ENCODE measurements at regions not wholly inside any gene's neighbourhood (a gene's known extent, or its start where the extent isn't known, plus 50 kb on each side); places are given as distances from the start of the nearest gene placed in this dataset.

GRCh38 chr5:164027738-164028137, 522.3 kb downstream of the MAT2B start:
- no peak for DNase-seq (ENCODE audit: low spot score)

GRCh38 chr5:164038128-164038783, 532.8 kb downstream of the MAT2B start:
- no peak for DNase-seq (ENCODE audit: low spot score)

DNA sequence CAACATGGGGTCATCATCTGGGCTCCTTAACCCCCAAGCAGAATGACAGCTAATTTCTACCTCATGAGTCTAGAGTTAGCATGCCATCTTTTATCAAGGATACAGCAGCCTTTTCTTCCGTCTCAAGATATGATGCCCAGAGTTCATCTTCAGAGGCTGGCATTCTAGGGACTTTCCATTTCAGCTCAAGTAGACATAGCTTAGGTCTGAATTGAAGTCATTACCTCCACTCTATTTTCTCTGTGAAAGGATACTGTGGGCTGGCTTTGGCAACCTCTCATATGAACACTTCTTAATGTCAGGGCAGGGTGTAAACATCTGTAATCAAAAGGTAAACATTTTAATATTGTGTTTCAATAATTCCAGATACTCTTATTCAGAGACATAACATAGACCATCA, 535.7 kb downstream of the MAT2B start:
- DNase-seq (ENCODE audit: low spot score), result no peak

GRCh38 chr5:164048359-164048926, 543.0 kb downstream of the MAT2B start:
- DNase-seq (ENCODE audit: low spot score), result no peak

- DNase-seq (ENCODE audit: low spot score), result no peak
Measured at GRCh38 chr5:164051745-164052144, 546.3 kb downstream of the MAT2B start.

- no peak for DNase-seq (ENCODE audit: low spot score)
Measured at GRCh38 chr5:164052536-164053093, 547.2 kb downstream of the MAT2B start.

DNA sequence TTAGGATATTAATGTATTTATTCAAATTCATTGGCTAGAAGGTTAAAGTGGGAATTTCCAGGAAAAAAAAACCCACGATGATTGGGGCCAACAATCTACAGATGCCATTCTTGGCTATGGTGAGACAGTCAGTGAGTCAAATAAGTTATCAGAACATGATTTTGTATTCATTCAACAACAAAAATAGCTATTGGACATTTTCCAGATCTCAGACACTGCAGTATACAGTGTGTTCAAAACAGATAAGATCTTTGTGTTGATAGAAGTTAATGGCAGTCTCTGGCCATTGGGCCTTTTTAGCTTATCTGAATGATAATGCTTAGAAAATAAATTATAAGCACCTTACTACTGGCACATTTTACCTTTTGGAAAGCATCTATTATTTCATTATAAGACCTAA, 547.7 kb downstream of the MAT2B start:
- no peak for DNase-seq (ENCODE audit: low spot score)

- no peak for DNase-seq (ENCODE audit: low spot score)
Measured at GRCh38 chr5:164054461-164054860, 549.0 kb downstream of the MAT2B start.

DNA sequence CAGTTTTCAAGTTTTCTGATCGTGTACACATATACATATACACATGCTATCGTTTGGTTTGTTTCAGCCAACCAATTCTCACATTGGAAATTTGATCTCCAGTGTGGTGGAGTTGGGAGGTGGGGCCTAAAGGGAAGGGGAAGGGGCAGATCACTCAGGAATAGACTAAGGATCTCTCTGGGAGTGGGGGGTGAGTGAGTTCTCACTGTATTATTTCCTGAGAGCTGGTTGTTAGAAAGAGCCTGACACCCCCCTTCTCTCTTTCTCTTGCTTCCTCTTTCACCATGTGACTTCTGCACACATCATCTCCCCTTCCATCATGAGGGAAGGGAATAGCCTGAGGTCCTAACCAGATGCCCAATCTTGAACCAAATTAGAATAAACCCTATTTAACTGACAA, 551.7 kb downstream of the MAT2B start:
- no peak for DNase-seq (ENCODE audit: low spot score)

DNA sequence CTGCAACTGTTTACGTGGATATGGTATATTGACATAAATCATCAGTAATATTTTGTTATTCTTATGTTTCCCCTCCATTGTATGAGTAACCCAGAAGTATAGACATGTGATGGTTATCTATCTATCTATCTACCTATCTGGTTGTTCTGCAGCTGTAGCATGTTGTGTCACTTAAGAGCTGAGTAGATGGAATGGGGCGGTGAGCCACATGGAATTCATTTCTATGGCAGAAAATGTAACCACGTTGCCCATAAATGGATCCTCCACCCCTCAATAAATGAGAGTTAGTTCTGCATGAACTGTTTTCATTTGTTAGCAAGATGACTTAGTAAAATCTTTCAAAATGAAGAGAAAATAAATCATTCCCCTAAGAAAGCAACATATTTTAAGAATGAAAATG, 553.2 kb downstream of the MAT2B start:
- no peak for DNase-seq (ENCODE audit: low spot score)

DNA sequence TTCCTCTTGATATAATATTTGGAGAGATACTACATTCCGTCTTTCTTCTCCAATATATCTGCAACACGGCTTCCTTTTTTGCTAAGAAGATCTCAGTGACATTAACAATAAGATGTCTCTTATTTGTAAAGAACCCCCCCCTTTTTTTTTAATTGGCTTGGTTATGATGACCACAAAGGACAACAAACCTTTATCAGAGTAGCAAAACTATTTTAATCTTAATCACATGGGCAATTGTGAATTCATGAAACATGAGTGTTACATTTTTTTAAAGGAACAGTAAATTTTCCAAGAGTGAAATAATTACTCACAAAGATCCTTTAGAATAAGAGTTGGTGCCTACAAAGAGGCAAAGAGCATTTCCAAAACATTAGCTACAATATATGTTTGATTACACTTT, 554.1 kb downstream of the MAT2B start:
- DNase-seq (ENCODE audit: low spot score), result no peak

GRCh38 chr5:164060786-164061355, 555.5 kb downstream of the MAT2B start:
- no peak for DNase-seq (ENCODE audit: low spot score)

DNA sequence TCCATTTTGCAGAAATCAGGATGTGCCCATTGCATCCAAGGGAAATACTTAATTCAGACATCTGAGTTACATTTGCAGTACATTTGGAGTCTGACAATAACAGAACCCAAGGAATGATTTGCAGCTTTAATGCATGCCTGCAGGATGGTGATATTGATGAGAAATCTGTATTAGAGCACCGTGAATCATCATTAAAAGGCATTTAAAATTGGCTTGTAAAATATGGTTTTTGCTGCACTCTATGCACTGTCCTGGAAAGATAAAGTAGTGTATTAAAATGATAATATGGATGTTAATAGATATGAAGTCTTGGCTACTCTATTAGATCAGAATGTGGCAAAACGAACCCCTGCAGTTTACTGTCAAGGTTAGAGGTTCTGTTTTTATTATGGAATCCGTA, 556.9 kb downstream of the MAT2B start:
- no peak for DNase-seq (ENCODE audit: low spot score)

DNA sequence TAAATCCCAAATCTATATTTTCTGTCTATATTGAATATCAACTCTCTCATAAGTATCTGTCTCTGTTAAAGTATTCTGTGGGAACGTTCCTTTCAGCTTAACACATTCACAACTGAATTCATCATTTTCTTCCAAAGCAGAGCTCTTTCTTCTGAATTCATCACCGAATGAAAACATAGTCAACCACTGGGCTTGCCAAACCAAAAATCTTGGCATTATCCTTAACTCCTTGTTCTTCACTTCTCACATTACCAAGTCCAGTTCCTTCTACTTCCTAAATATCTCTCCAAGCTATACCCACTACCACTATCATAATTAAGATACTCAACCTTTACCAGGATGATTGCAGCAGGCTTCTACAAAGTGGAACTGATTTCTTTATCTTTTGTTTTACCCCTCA, 559.8 kb downstream of the MAT2B start:
- no peak for DNase-seq (ENCODE audit: low spot score)

GRCh38 chr5:164071671-164072070, 566.3 kb downstream of the MAT2B start:
- DNase-seq (ENCODE audit: low spot score), result no peak

GRCh38 chr5:164073081-164073480, 567.7 kb downstream of the MAT2B start:
- DNase-seq (ENCODE audit: low spot score), result no peak

GRCh38 chr5:164076556-164076955, 571.1 kb downstream of the MAT2B start:
- no peak for DNase-seq (ENCODE audit: low spot score)

DNA sequence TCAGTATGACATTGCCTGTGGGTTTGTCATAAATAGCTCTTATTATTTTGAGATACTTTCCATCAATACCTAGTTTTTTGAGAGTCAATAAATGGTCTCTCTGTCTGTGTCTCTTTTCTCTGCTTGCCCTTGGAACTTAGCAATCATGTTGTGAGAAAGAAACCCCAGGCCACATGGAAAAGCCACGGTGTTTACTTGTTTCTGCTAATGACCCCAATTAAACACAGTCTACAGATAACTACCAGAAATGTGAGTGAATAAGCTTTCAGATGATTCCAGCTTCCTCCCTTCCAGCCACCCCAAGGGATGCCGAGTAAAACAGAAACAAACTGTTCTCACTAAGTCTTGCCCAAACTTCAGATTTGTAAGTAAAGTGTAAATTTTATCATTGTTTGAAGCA, 584.9 kb downstream of the MAT2B start:
- DNase-seq (ENCODE audit: low spot score), result no peak

DNA sequence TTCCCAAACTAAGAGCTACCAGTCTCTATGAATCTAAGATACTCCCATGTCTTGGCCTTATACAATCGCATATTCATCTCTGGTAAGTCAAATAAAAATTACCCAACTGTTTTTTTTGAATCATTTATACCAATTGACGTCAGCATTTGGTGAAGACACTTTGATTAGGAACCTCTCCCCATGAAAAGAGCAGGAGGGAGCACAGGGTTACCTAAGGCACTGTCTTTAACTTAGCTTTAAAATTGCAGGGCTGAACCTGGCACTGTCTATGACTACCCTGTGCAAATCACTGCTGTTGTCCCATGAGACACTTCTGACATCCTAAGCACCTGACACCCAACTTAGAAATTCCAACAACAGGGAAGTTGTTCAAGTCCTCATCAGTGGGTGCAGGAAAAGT, 586.4 kb downstream of the MAT2B start:
- DNase-seq (ENCODE audit: low spot score), result no peak

GRCh38 chr5:164094291-164094690, 588.9 kb downstream of the MAT2B start:
- DNase-seq (ENCODE audit: low spot score), result no peak

DNA sequence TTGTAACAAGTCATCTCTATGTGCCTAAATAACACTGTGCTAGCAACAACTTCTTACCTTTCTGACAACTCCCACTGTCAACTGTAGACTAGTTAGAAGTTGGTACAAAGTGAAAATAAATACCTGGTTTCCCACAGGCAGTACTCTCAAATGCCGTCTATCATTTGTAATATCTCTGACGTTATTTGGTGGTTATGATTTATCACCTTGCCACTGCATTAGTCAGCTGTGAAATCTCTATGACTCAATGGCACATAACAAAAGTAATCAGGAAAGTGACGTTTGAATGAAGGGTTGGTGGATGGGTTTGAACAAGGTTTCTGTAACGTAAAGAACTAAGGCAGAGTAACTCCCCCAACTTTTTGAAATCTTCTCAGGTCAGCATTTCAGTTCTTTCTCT, 592.3 kb downstream of the MAT2B start:
- DNase-seq (ENCODE audit: low spot score), result no peak

DNA sequence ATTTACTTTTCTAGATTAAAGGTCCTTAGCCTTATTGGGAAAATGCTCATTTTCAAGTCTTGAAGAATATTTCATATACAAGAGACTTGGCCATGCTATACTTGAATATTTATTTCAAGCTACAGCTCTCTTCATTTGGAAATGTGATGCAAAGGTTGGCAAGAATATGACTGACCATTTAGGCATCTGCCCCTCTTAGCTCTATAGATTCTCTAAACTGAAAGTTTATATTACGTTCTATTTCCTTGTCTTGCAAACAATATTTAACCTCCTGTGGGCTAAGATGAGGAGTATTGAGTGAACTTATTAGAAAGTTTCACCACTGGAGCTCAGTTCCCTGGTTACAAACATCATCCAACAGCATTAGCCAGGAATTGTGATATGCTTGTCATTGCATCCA, 593.1 kb downstream of the MAT2B start:
- DNase-seq (ENCODE audit: low spot score), result no peak

GRCh38 chr5:164098979-164099378, 593.6 kb downstream of the MAT2B start:
- DNase-seq (ENCODE audit: low spot score), result no peak

DNA sequence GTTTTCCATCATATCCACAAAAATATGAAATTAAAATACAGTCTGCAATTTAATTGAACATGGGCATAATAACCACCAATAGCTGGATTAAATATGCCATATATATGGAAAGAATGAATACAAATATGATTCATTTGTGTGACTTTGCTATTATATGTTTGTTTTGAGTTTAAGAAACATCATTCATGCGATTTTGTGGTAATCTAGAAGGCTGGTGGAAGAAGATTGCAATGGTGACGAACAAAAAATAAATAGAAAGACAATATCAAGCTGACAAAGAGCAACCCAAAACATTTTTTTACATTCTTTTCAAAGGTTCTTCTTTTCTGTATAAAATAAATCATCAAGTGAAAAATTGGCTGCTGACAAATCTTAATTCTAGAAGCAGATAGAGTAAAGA, 610.0 kb downstream of the MAT2B start:
- DNase-seq (ENCODE audit: low spot score), result no peak
